Epithelial cell of prostate (primary cell): ENCODE measurements at regions not wholly inside any gene's neighbourhood (a gene's known extent, or its start where the extent isn't known, plus 50 kb on each side); places are given as distances from the start of the nearest gene placed in this dataset.

Source experiments
- DNase-seq: peaks from one replicate; pipeline ENCODE4 v3.0.0-alpha.2; 2011; ENCODE audit warnings: low read depth, low spot score
- H3K27ac ChIP-seq: fragments of 450-650 bp; 2 replicates; pipeline ENCODE4 v1.5.1; 2017; ENCODE audit warnings: mild to moderate bottlenecking

GRCh38 chr10:107442035-107442505, 277.6 kb upstream of the SORCS1 start:
- no peak overlapping the region for H3K27ac ChIP-seq
- DNase-seq: no peak

GRCh38 chr10:107440741-107441140, 276.2 kb upstream of the SORCS1 start:
- H3K27ac ChIP-seq: no peak overlapping the region
- DNase-seq: no peak

- no peak for DNase-seq
- H3K27ac ChIP-seq: no peak overlapping the region
These were observed 273.4 kb upstream of the SORCS1 start for GRCh38 chr10:107437921-107438320.

- no peak for DNase-seq
- no peak overlapping the region for H3K27ac ChIP-seq
These were observed 272.1 kb upstream of the SORCS1 start for GRCh38 chr10:107436568-107436967.

- no peak for DNase-seq
- H3K27ac ChIP-seq: no peak overlapping the region
These were observed 270.3 kb upstream of the SORCS1 start for GRCh38 chr10:107434854-107435253.

DNA sequence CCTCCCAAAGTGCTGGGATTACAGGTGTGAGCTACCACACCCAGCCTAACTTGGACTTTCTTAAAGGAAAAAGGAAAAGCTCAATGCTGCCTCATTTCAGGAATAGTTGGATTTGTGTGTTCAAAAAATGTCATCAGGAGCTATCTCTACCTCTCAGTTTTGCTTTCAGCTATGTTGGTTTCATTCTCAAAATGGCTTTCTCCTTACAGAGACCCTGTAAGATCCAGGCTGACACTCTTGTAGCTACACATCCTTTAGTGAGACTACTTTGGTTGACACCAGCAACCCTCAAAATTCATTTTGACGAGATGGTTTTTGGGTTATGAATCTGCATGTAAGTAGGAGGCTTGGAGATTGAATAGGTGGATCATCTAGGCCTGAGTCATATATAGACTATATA, 269.7 kb upstream of the SORCS1 start:
- DNase-seq: no peak
- no peak overlapping the region for H3K27ac ChIP-seq

- no peak overlapping the region for H3K27ac ChIP-seq
- DNase-seq: no peak
These were observed 269.1 kb upstream of the SORCS1 start for GRCh38 chr10:107433605-107434004.

GRCh38 chr10:107430446-107430845, 265.9 kb upstream of the SORCS1 start:
- no peak overlapping the region for H3K27ac ChIP-seq
- no peak for DNase-seq

- no peak overlapping the region for H3K27ac ChIP-seq
- DNase-seq: no peak
These were observed 262.5 kb upstream of the SORCS1 start for GRCh38 chr10:107427016-107427415.

GRCh38 chr10:107425931-107426553, 261.5 kb upstream of the SORCS1 start:
- no peak overlapping the region for H3K27ac ChIP-seq

DNA sequence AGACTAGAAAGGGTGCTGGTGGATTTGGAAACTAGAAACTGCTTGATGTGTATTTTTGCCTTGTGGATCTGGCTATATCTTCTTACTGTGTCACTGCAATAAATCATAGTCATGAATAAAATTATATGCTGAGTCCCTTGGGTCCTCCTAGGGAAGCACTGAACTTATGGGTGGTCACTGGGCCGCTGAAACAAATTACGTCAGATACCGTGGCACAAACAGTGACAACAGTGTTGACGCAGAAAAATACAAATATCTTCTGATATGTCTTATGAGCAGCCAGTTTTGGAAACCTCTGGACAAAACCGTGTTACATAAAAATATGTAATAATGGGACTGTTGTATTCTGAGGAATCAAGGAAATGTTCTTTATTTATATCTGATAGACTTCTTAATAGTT, 260.1 kb upstream of the SORCS1 start:
- H3K27ac ChIP-seq: no peak overlapping the region
- DNase-seq: no peak

More at GRCh38 chr10:107425931-107426553, 261.5 kb upstream of the SORCS1 start:
- DNase-seq: no peak

DNA sequence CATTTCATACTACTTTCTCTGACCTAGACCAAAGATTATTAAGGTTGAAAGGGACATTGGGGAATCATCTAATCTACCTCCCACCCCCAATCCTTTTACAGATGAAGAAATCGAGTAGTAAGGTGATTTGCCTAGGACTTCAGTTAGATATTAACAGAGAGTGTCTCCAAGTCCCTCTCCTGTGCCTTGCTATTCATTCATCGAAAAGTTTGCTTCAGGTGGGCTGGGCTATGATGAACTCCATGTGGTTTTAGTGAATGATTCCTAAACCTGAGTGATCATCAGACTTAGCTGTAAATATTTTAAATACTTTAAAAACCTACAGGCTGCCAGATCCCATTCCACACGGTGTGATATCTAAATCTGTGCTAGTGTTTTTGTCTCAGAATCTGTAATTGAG, 259.4 kb upstream of the SORCS1 start:
- H3K27ac ChIP-seq: no peak overlapping the region
- no peak for DNase-seq

DNA sequence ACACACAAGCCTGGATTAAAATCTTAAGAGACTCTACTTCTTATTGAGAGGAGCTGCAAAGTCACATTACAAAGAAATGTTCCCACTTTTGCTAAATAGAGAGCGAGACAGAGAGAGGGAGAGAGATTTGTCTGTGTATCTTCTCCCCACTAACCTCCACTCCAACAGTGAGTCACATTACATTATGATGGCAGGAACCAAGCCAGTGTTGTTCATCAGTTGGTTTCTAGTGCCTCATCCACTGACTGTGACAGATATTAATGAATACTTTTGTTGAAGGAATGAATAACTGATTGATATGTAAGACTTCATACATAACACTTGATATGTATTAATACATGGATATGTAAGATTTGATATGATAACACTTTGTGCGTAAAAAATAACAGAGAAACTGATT, 258.2 kb upstream of the SORCS1 start:
- H3K27ac ChIP-seq: no peak overlapping the region
- no peak for DNase-seq

- no peak overlapping the region for H3K27ac ChIP-seq
- no peak for DNase-seq
These were observed 255.7 kb upstream of the SORCS1 start for GRCh38 chr10:107420196-107420595.

GRCh38 chr10:107418085-107418806, 253.7 kb upstream of the SORCS1 start:
- DNase-seq: no peak

DNA sequence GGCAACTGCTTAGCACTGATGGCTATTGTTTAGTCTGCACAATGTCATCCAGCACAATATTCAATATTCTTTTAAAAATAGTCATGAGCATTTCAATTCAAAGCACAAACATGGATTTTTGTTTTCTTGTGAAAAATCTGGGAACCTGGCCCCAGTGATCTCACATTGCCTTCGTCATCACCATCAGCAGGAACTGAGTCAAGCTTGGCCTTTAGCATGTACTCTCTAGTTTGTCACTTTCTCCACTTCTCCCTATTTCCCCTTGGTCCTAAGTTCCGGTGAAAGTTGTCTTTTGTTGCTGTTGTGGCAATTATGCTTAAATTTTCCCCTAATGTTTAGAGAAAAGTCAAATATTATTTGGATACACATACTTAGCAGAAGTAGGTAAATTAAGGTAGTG, 252.9 kb upstream of the SORCS1 start:
- DNase-seq: no peak
- H3K27ac ChIP-seq: no peak overlapping the region

More at GRCh38 chr10:107418085-107418806, 253.7 kb upstream of the SORCS1 start:
- no peak overlapping the region for H3K27ac ChIP-seq

DNA sequence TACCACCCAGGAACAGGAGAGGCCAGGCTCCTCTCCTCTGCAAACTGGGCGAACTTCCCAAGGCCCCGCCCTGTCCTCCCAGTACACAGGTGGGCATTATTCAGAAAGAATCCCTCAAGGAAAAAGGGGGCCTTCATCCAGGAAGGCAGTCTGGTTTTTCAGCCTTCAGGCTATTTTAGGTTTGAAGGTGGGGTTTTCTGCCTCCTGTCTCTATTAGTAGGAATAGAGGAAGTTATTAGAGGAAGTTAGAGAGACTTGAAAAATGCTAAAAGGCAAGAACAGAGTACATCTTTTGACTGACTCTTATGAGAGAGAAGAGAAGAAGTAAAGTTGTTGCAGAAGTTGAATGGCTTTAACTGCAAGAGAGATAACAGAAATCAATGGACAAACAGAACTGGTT, 250.9 kb upstream of the SORCS1 start:
- H3K27ac ChIP-seq: no peak overlapping the region
- DNase-seq: no peak

DNA sequence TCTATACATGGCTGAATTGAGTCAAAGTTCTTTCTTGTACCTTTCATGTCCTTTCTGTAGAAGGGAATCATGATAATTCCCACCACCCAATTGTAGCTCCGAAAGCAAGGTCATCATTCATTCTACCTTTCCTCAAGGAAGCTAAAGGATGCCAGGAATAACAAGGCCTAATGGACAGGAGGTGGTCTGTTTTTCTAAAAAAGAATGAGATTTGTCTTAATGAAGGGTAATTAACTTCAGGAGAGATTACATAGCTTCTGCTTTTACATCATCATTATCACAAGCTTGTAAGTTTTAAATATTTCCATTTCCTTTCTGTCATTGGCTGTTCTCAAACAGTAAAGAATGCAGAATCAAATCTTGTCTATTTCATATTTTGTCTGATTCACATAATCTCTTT, 249.5 kb upstream of the SORCS1 start:
- no peak overlapping the region for H3K27ac ChIP-seq
- DNase-seq: no peak

DNA sequence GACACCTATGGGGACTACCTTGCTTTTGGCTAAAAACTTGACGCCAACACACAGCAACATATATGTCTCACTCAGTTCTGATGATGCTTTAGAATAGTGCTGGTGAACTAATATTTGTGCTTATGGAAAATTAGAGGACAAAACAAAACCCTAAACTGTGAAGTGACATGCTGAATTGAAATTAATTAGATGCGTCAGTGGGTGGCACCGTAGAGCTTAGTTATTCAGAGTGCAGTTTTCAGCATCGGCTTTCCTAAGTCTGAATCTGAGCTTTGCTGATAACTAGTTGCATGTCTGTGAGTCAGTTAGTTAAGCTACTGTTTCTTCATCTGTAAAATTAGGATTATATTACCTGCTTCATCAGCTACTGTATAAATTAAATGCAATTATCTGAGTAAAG, 245.0 kb upstream of the SORCS1 start:
- DNase-seq: no peak
- H3K27ac ChIP-seq: no peak overlapping the region

GRCh38 chr10:107398115-107398514, 233.6 kb upstream of the SORCS1 start:
- DNase-seq: no peak
- H3K27ac ChIP-seq: no peak overlapping the region

DNA sequence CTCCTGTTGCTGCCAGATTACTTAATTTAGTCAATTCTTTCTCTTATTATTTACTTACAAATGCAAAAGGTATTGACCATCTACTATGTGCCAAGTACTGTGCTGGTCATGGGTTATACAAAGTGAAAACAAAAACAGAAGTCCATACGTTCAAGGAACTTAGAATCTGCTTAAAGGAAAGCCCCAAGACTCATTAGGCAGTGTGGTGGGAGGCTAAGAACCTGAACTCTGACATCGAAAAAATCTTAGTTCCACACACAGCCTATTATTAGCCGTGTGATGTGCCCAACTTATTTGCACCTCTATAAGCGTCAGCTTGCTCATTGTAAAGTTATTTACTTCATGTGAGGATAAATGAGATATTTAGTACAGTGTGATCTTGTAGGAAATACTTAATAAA, 227.4 kb upstream of the SORCS1 start:
- no peak overlapping the region for H3K27ac ChIP-seq
- DNase-seq: no peak

DNA sequence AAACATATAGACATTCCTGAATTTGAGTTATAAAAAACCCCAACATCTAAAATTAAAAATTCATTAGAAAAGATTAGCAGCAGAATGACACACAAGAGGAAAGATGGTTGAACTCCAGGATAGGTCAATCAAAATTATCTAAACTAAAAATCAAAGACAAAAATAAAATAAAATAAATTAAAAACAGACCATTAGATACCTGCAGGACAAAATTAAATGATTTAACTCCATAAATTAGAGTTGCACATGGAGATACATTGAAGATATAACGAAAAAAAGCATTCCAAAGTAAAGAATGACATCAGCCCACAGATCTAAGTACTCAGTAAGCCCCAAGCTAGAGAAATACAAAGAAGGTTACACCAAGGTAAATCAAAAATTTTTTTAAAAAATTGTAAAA, 226.1 kb upstream of the SORCS1 start:
- no peak overlapping the region for H3K27ac ChIP-seq
- no peak for DNase-seq
